ENCODE measurements at regions not wholly inside any gene's neighbourhood (a gene's known extent, or its start where the extent isn't known, plus 50 kb on each side); places are given as distances from the start of the nearest gene placed in this dataset.
A peak's percentile ranks its signal among the peaks of the same experiment; 100 is the strongest.
"Not testable (repeated sequence)": the region's sequence is repeated elsewhere in the genome, so short reads cannot be mapped to it uniquely, and the experiment has no call there.

DNA sequence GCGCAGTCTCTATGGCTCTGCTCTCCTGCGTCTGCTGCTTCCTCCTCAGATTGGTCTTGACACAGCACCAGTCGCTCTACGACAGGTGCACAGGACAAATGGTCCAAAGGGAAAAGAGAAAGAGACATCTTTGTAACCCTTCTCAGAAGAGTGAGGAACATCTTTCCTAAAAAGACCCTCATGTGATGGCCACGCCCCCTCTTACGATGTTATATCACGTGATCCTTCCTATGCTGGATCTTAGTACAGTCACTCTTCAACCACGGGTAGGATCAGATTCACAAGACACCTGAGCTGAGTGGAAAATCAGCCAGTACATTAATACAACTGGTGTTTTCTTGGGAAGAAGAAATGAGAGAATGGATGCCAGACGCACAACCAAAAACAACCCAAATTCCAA, 262.2 kb upstream of the CELF2 start:
- no peaks in the 10 kb centered on the region for H3K27me3 ChIP-seq
- H3K9me3 ChIP-seq (replicated peaks in 1 of 11) = no peaks in the 10 kb centered on the region
- no peaks in the 10 kb centered on the region for H3K4me1 ChIP-seq
- H4K20me1 ChIP-seq = no peaks in the 10 kb centered on the region
- no peak overlapping the region for H3K4me3 ChIP-seq
- TF ChIP-seq Cebpa-rat (IDR thresholded peaks at IDR 0.05) = no peak
- no peaks in the 10 kb centered on the region for H3K36me3 ChIP-seq
- H3K27ac ChIP-seq = no peak overlapping the region
- no peak overlapping the region for H3K9ac ChIP-seq
- no peak overlapping the region for H3K4me2 ChIP-seq

DNA sequence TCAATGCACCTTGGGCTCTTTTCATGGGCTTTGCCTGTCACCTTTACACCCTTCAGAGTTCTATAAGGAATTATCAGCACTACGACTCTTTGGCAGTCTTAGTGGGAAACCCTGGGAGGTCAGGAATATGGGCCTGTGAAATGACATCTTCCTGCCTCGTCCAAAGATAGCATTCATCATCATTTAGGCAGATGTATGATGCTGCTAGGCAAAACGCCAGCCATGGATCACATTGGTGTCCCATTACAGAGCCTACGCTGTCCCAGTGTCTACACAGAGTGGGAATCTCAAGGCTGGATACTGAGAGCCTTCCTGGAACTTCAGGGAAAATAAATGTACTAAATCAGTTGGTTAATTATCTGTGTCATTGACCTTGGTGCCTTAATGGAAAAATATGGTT, 259.4 kb upstream of the CELF2 start:
- Histone ChIP-seq H3K4me3 (no peak overlapping the region), H3K4me1 (no peaks in the 10 kb centered on the region), H3K9me3 (replicated peaks in 1 of 11) (no peaks in the 10 kb centered on the region), H3K27me3 (no peaks in the 10 kb centered on the region), H3K36me3 (no peaks in the 10 kb centered on the region), H4K20me1 (no peaks in the 10 kb centered on the region), H3K9ac (no peak overlapping the region), H3K4me2 (no peak overlapping the region), H3K27ac (no peak overlapping the region)
- no peak for TF ChIP-seq Cebpa-rat (IDR thresholded peaks at IDR 0.05)

DNA sequence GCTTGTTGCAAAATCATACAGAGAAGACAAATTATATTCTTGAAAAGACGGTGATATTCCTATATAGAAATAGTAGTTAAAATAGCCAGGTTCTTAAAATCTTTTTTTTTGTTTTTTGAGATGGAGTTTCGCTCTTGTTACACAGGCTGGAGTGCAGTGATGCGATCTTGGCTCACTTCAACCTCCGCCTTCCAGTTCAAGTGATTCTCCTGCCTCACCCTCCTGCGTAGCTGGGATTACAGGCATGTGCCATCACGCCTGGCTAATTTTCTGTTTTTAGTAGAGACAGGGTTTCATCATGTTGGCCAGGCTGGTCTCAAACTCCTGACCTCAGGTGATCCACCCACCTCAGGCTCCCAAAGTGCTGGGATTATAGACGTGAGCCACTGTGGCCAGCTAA, 257.9 kb upstream of the CELF2 start:
- H3K9me3 ChIP-seq (replicated peaks in 1 of 11); H3K4me2 ChIP-seq; H3K9ac ChIP-seq; H3K36me3 ChIP-seq; H4K20me1 ChIP-seq; H3K27ac ChIP-seq; H3K4me3 ChIP-seq; H3K27me3 ChIP-seq; H3K4me1 ChIP-seq: not testable (repeated sequence)

GRCh38 chr10:10765017-10765416, 252.7 kb upstream of the CELF2 start:
- Histone ChIP-seq H3K9ac (no peak overlapping the region), H3K36me3 (no peaks in the 10 kb centered on the region), H3K9me3 (replicated peaks in 1 of 11) (peaks cover 4 to 23% (median 13%) of the 10 kb centered on the region in 11 experiments; a peak in 13 of 22 replicates), H3K27me3 (no peaks in the 10 kb centered on the region), H3K4me1 (no peaks in the 10 kb centered on the region), H3K27ac (no peak overlapping the region), H4K20me1 (no peaks in the 10 kb centered on the region), H3K4me3 (no peak overlapping the region), H3K4me2 (no peak overlapping the region)
- no peak for TF ChIP-seq Cebpa-rat (IDR thresholded peaks at IDR 0.05)

- Histone ChIP-seq H3K4me2 (no peak overlapping the region), H3K36me3 (no peaks in the 10 kb centered on the region), H3K9ac (no peak overlapping the region), H3K9me3 (replicated peaks in 1 of 11) (peaks cover 2 to 12% (median 8%) of the 10 kb centered on the region in 11 experiments; a peak in 10 of 22 replicates), H3K4me1 (no peaks in the 10 kb centered on the region), H3K27ac (no peak overlapping the region), H4K20me1 (no peaks in the 10 kb centered on the region), H3K27me3 (no peaks in the 10 kb centered on the region), H3K4me3 (no peak overlapping the region)
- no peak for TF ChIP-seq Cebpa-rat (IDR thresholded peaks at IDR 0.05)
Measured at GRCh38 chr10:10772411-10772810, 245.3 kb upstream of the CELF2 start.

- Histone ChIP-seq H3K4me3 (no peak overlapping the region), H3K9me3 (replicated peaks in 1 of 11) (peaks cover 0 to 7% (median 4%) of the 10 kb centered on the region in 11 experiments; a peak in 9 of 22 replicates), H3K4me1 (no peaks in the 10 kb centered on the region), H3K27me3 (no peaks in the 10 kb centered on the region), H3K27ac (no peak overlapping the region), H4K20me1 (no peaks in the 10 kb centered on the region), H3K9ac (no peak overlapping the region), H3K4me2 (no peak overlapping the region), H3K36me3 (no peaks in the 10 kb centered on the region)
- no peak for TF ChIP-seq Cebpa-rat (IDR thresholded peaks at IDR 0.05)
Measured at GRCh38 chr10:10772874-10773508, 244.7 kb upstream of the CELF2 start.

GRCh38 chr10:10774416-10774815, 243.3 kb upstream of the CELF2 start:
- H3K27me3 ChIP-seq = no peaks in the 10 kb centered on the region
- no peak overlapping the region for H3K4me2 ChIP-seq
- H3K4me3 ChIP-seq = no peak overlapping the region
- H3K36me3 ChIP-seq = no peaks in the 10 kb centered on the region
- no peaks in the 10 kb centered on the region for H4K20me1 ChIP-seq
- H3K9ac ChIP-seq = no peak overlapping the region
- H3K4me1 ChIP-seq = no peaks in the 10 kb centered on the region
- no peak for TF ChIP-seq Cebpa-rat (IDR thresholded peaks at IDR 0.05)
- no peak overlapping the region for H3K27ac ChIP-seq
- no peaks in the 10 kb centered on the region; a peak in 1 of 22 replicates for H3K9me3 ChIP-seq (replicated peaks in 1 of 11)

DNA sequence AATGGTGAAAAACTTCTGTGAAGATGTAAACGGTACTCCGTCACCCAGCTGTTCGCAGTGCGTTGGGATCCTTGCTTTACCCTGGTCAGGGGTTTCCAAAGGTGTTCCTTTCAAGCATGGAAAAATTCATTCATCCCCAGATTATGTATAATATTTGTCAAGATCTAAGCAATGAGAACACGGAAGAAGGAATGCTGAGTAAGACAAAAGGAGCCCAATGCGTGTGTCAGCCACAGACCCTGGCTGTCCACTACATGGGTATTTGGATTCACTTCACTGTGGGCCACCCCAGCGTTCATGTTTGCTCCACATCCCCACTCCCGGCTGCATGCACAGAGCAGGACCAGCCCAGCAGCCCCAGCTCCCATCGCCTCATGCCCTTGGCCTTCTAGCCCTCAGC, 241.3 kb upstream of the CELF2 start:
- Histone ChIP-seq H4K20me1 (no peaks in the 10 kb centered on the region), H3K4me2 (no peak overlapping the region), H3K4me3 (no peak overlapping the region), H3K4me1 (no peaks in the 10 kb centered on the region), H3K9ac (no peak overlapping the region), H3K27me3 (no peaks in the 10 kb centered on the region), H3K27ac (no peak overlapping the region), H3K9me3 (replicated peaks in 1 of 11) (peaks cover 0 to 4% (median 0%) of the 10 kb centered on the region in 11 experiments; a peak in 7 of 22 replicates), H3K36me3 (no peaks in the 10 kb centered on the region)
- TF ChIP-seq Cebpa-rat (IDR thresholded peaks at IDR 0.05) = no peak

GRCh38 chr10:10777279-10777678, 240.4 kb upstream of the CELF2 start:
- Histone ChIP-seq H3K9me3 (replicated peaks in 1 of 11) (peaks cover 0 to 11% (median 0%) of the 10 kb centered on the region in 11 experiments; a peak in 8 of 22 replicates), H3K4me1 (no peaks in the 10 kb centered on the region), H3K4me2 (no peak overlapping the region), H3K36me3 (no peaks in the 10 kb centered on the region), H3K4me3 (no peak overlapping the region), H4K20me1 (no peaks in the 10 kb centered on the region), H3K9ac (no peak overlapping the region), H3K27me3 (no peaks in the 10 kb centered on the region), H3K27ac (no peak overlapping the region)
- TF ChIP-seq Cebpa-rat (IDR thresholded peaks at IDR 0.05) = 0 out of 22 replicates have a peak, but pooled peaks of 2 of the 11 experiments have one; percentile 1 to 32

DNA sequence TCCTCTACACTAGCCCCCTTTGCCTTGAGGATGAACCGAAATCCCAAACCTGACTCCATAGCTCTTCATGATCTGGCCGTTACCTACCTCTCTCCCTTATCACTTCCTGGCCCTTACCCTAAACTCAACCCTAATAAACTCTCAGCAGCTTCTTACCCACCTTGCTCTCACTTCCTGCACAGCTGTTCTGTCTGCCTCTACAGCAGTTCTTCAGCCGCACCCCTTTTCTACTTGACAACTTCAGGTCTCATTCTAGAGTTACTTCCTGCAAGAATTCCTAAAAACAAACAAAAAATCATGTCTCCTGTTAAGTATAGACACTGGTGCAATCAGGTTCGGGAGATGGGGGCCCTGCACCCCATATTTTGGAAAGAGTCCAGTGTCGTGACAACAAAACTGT, 239.9 kb upstream of the CELF2 start:
- Histone ChIP-seq H3K27ac (no peak overlapping the region), H3K4me3 (no peak overlapping the region)

More for the DNA sequence above, 239.9 kb upstream of the CELF2 start:
- Histone ChIP-seq H3K9ac (no peak overlapping the region), H3K4me2 (no peak overlapping the region), H3K27me3 (no peaks in the 10 kb centered on the region), H3K9me3 (replicated peaks in 1 of 11) (peaks cover 0 to 15% (median 0%) of the 10 kb centered on the region in 11 experiments; a peak in 8 of 22 replicates), H3K4me1 (no peaks in the 10 kb centered on the region), H4K20me1 (no peaks in the 10 kb centered on the region), H3K36me3 (no peaks in the 10 kb centered on the region)
- no peak for TF ChIP-seq Cebpa-rat (IDR thresholded peaks at IDR 0.05)
